ENCODE measurements at regions not wholly inside any gene's neighbourhood (a gene's known extent, or its start where the extent isn't known, plus 50 kb on each side); places are given as distances from the start of the nearest gene placed in this dataset.

GRCh38 chr13:73751290-73751689 lies 382.9 kb downstream of the KLF12 start:
- no peak for TF ChIP-seq POLR2AphosphoS5 (IDR thresholded peaks at IDR 0.05; ENCODE audit: borderline replicate concordance, low read depth, low read length)
- no peak for TF ChIP-seq EZH2 (IDR thresholded peaks at IDR 0.05)

All from SK-N-MC (cell line).